SU-DHL-6 (cell line): ENCODE measurements at regions not wholly inside any gene's neighbourhood (a gene's known extent, or its start where the extent isn't known, plus 50 kb on each side); places are given as distances from the start of the nearest gene placed in this dataset.

Experiments
- H2AFZ ChIP-seq: fragments of 200-600 bp; sonication (generic); 2 replicates; pipeline ENCODE4 v1.6.1; 2014; ENCODE audit warnings: low read depth, mild to moderate bottlenecking, moderate library complexity, mixed read lengths, antibody characterized with exemption, low read length; ENCODE audit not compliant: severe bottlenecking
- H3F3A ChIP-seq: fragments of 200-600 bp; shearing (Covaris generic); 2 replicates; pipeline ENCODE4 v1.6.0; 2016; ENCODE audit warnings: antibody characterized with exemption, mild to moderate bottlenecking; ENCODE audit not compliant: insufficient read depth
- H3K27ac ChIP-seq: fragments of 200-600 bp; sonication (generic); 2 replicates; pipeline ENCODE4 v1.5.1; 2016; ENCODE audit warnings: low read depth, mild to moderate bottlenecking, low read length, moderate library complexity, mixed read lengths
- H3K27me3 ChIP-seq: fragments of 200-600 bp; sonication (generic), shearing (Covaris generic); 2 replicates; pipeline ENCODE4 v1.6.0; 2014; ENCODE audit warnings: mild to moderate bottlenecking, low read length
- H3K36me3 ChIP-seq: fragments of 200-600 bp; sonication (generic); 2 replicates; pipeline ENCODE4 v1.6.1; 2014; ENCODE audit warnings: mild to moderate bottlenecking, low read length, mixed read lengths
- H3K4me2 ChIP-seq: fragments of 300-600, 200-600 bp; shearing (Covaris generic), sonication (generic); 2 replicates; pipeline ENCODE4 v1.6.0; 2014; ENCODE audit warnings: low read length, low read depth, mild to moderate bottlenecking; ENCODE audit not compliant: poor library complexity, severe bottlenecking
- H3K4me3 ChIP-seq: fragments of 200-600 bp; sonication (generic); 2 replicates; pipeline ENCODE4 v1.5.1; 2014; ENCODE audit warnings: antibody characterized with exemption, low read length, mild to moderate bottlenecking, mixed read lengths; ENCODE audit not compliant: insufficient read depth, poor library complexity, severe bottlenecking
- H3K79me2 ChIP-seq: fragments of 200-600 bp; sonication (generic); 2 replicates; pipeline ENCODE4 v1.6.1; 2014; ENCODE audit warnings: mild to moderate bottlenecking, low read length, moderate library complexity; ENCODE audit not compliant: insufficient read depth
- H3K9ac ChIP-seq: fragments of 200-600 bp; sonication (generic); 2 replicates; pipeline ENCODE4 v1.7.0; 2014; ENCODE audit warnings: mild to moderate bottlenecking, low read length
- H3K9me2 ChIP-seq: fragments of 200-600 bp; sonication (generic); replicated peaks from 2 replicates; pipeline ENCODE4 v1.6.1; 2014; ENCODE audit warnings: low read length; ENCODE audit not compliant: insufficient read depth
- H3K9me3 ChIP-seq: fragments of 200-600 bp; sonication (generic); 2 replicates; pipeline ENCODE4 v1.6.1; 2014; ENCODE audit warnings: low read length, mixed read lengths; ENCODE audit not compliant: insufficient read depth
- H4K20me1 ChIP-seq: fragments of 200-600 bp; sonication (generic); 2 replicates; pipeline ENCODE4 v1.6.1; 2014; ENCODE audit warnings: low read depth, mild to moderate bottlenecking, antibody characterized with exemption, low read length, moderate library complexity, mixed read lengths
- CTCF ChIP-seq: fragments of 200-600 bp; sonication (generic); IDR thresholded peaks from one replicate; pipeline ENCODE4 v1.5.1; 2017; ENCODE audit warnings: antibody characterized with exemption, mild to moderate bottlenecking, low read length, moderate library complexity; ENCODE audit not compliant: insufficient read depth, poor library complexity, severe bottlenecking
- EZH2phosphoT487 ChIP-seq: fragments of 200-600 bp; sonication (generic), shearing (Covaris generic); conservative IDR thresholded peaks from 2 replicates; pipeline ENCODE4 v1.6.1; 2018; ENCODE audit warnings: mild to moderate bottlenecking, antibody characterized with exemption, low read length, moderate library complexity, mixed read lengths

DNA sequence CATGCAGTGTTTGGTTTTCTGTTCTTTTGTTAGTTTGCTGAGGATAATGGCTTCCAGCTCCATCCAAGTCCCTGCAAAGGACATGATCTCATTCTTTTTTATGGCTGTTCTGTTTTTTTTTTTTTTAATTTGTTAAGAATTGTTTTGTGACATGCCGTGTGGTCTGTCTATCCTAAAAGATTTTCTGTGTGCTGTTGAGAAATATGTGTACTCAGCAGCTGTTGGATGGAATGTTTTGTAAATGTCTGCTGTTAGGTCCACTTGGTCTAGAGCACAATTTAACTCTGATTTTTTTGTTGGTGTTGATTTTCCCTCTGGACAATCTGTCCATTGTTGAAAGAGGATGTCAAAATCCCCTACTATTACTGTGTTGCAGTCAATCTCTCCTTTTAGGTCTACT lies 80.4 kb upstream of the WDR75 start:
- H3F3A ChIP-seq: no peaks in the 10 kb centered on the region
- no peaks in the 10 kb centered on the region for H4K20me1 ChIP-seq
- H3K79me2 ChIP-seq: no peaks in the 10 kb centered on the region
- no peaks in the 10 kb centered on the region for H3K9me2 ChIP-seq
- H3K9me3 ChIP-seq: no peaks in the 10 kb centered on the region
- TF ChIP-seq EZH2phosphoT487 (no peak), CTCF (no peak)
- H3K27me3 ChIP-seq: no peaks in the 10 kb centered on the region
- no peak overlapping the region for H3K4me3 ChIP-seq
- H3K9ac ChIP-seq: no peak overlapping the region
- H2AFZ ChIP-seq: no peak overlapping the region
- no peak overlapping the region for H3K4me2 ChIP-seq
- no peaks in the 10 kb centered on the region for H3K36me3 ChIP-seq
- no peak overlapping the region for H3K27ac ChIP-seq

GRCh38 chr2:189362283-189362682 lies 79.0 kb upstream of the WDR75 start:
- Histone ChIP-seq H2AFZ (no peak overlapping the region), H3K27me3 (no peaks in the 10 kb centered on the region), H3K9me2 (no peaks in the 10 kb centered on the region), H4K20me1 (no peaks in the 10 kb centered on the region), H3K36me3 (no peaks in the 10 kb centered on the region), H3K27ac (no peak overlapping the region), H3K4me2 (no peak overlapping the region), H3K79me2 (no peaks in the 10 kb centered on the region), H3F3A (no peaks in the 10 kb centered on the region), H3K9me3 (no peaks in the 10 kb centered on the region), H3K4me3 (no peak overlapping the region), H3K9ac (no peak overlapping the region)
- TF ChIP-seq CTCF: no peak
- TF ChIP-seq EZH2phosphoT487: no peak

DNA sequence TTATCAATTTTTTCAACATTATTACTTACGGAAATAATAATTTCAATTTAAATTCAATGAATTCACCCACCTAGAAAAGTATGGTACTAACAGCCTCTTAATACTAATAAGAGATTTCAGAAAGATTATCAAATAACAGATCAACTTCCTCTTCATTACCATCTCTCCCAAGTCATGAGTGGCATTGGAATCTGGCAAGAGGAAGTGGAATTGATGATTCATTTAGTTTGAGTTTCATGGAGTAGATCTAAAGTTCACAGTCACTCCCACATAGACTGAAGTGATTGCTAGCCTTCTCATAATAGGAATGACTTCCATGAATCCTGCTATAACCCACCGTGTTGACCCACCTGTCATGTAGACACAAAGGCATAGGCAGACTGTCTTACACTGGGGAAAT lies 77.7 kb upstream of the WDR75 start:
- no peak overlapping the region for H3K4me2 ChIP-seq
- no peak overlapping the region for H2AFZ ChIP-seq
- H3K4me3 ChIP-seq: no peak overlapping the region
- TF ChIP-seq CTCF (no peak), EZH2phosphoT487 (no peak)
- no peaks in the 10 kb centered on the region for H3F3A ChIP-seq
- no peaks in the 10 kb centered on the region for H4K20me1 ChIP-seq
- H3K27ac ChIP-seq: no peak overlapping the region
- no peaks in the 10 kb centered on the region for H3K36me3 ChIP-seq
- H3K79me2 ChIP-seq: no peaks in the 10 kb centered on the region
- no peaks in the 10 kb centered on the region for H3K27me3 ChIP-seq
- no peak overlapping the region for H3K9ac ChIP-seq
- no peaks in the 10 kb centered on the region for H3K9me3 ChIP-seq
- no peaks in the 10 kb centered on the region for H3K9me2 ChIP-seq

GRCh38 chr2:189364607-189365006 lies 76.7 kb upstream of the WDR75 start:
- TF ChIP-seq EZH2phosphoT487: no peak
- no peak for TF ChIP-seq CTCF
- H3K4me2 ChIP-seq: no peak overlapping the region

More at GRCh38 chr2:189364607-189365006, 76.7 kb upstream of the WDR75 start:
- Histone ChIP-seq H3K9me3 (no peaks in the 10 kb centered on the region), H3F3A (no peaks in the 10 kb centered on the region), H3K4me3 (no peak overlapping the region), H3K9me2 (no peaks in the 10 kb centered on the region), H3K36me3 (no peaks in the 10 kb centered on the region), H2AFZ (no peak overlapping the region), H3K27ac (no peak overlapping the region), H3K27me3 (no peaks in the 10 kb centered on the region), H3K79me2 (no peaks in the 10 kb centered on the region), H3K9ac (no peak overlapping the region), H4K20me1 (no peaks in the 10 kb centered on the region)
